ENCODE measurements at regions not wholly inside any gene's neighbourhood (a gene's known extent, or its start where the extent isn't known, plus 50 kb on each side); places are given as distances from the start of the nearest gene placed in this dataset.
"Not testable (repeated sequence)": the region's sequence is repeated elsewhere in the genome, so short reads cannot be mapped to it uniquely, and the experiment has no call there.

DNA sequence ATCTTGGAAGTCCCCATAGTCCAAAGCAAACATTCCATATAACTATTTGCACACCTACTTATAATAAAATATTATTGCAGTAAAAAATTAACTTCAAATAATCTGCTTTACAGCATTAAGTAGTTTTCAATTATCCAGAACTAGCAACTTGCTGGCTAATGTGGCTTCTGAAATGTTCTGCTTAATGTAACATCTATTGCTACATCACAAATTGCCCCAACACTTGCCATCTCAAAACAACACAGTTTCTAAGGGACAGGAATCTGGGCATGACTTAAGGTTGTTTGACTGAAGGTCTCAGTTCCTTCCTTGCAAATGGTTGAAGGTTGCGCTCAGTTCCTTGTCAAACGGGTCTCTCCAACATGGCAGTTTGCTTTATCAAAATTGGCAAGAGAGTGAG, 378.5 kb upstream of the SEMA3C start:
- Histone ChIP-seq H3K9ac (no peak overlapping the region), H4K20me1 (no peaks in the 10 kb centered on the region), H3K9me3 (replicated peaks in 1 of 11) (no peaks in the 10 kb centered on the region), H3K4me2 (no peak overlapping the region), H3K4me3 (no peak overlapping the region), H3K36me3 (no peaks in the 10 kb centered on the region), H3K4me1 (peaks cover 0 to 23% (median 7%) of the 10 kb centered on the region in 10 experiments; a peak in 9 of 20 replicates), H3K27me3 (no peaks in the 10 kb centered on the region), H3K27ac (no peak overlapping the region)
- TF ChIP-seq Cebpa-rat (IDR thresholded peaks at IDR 0.05) = no peak

GRCh38 chr7:81296726-81297125, 377.9 kb upstream of the SEMA3C start:
- peaks cover 0 to 23% (median 7%) of the 10 kb centered on the region in 10 experiments; a peak in 9 of 20 replicates for H3K4me1 ChIP-seq
- TF ChIP-seq Cebpa-rat (IDR thresholded peaks at IDR 0.05) = no peak

GRCh38 chr7:81294897-81295515, 376.2 kb upstream of the SEMA3C start:
- H3K27me3 ChIP-seq = no peaks in the 10 kb centered on the region
- no peaks in the 10 kb centered on the region for H3K9me3 ChIP-seq (replicated peaks in 1 of 11)
- no peak overlapping the region for H3K9ac ChIP-seq
- no peak for TF ChIP-seq Cebpa-rat (IDR thresholded peaks at IDR 0.05)
- no peaks in the 10 kb centered on the region for H4K20me1 ChIP-seq
- H3K4me2 ChIP-seq = no peak overlapping the region
- no peak overlapping the region for H3K27ac ChIP-seq
- no peaks in the 10 kb centered on the region for H3K36me3 ChIP-seq
- H3K4me3 ChIP-seq = no peak overlapping the region
- H3K4me1 ChIP-seq = peaks cover 0 to 18% (median 7%) of the 10 kb centered on the region in 10 experiments; a peak in 9 of 20 replicates

More at GRCh38 chr7:81296726-81297125, 377.9 kb upstream of the SEMA3C start:
- H3K27me3 ChIP-seq = no peaks in the 10 kb centered on the region
- H3K4me3 ChIP-seq = no peak overlapping the region
- H4K20me1 ChIP-seq = no peaks in the 10 kb centered on the region
- H3K9me3 ChIP-seq (replicated peaks in 1 of 11) = no peaks in the 10 kb centered on the region
- H3K36me3 ChIP-seq = no peaks in the 10 kb centered on the region
- H3K4me2 ChIP-seq = no peak overlapping the region
- no peak overlapping the region for H3K27ac ChIP-seq
- no peak overlapping the region for H3K9ac ChIP-seq

DNA sequence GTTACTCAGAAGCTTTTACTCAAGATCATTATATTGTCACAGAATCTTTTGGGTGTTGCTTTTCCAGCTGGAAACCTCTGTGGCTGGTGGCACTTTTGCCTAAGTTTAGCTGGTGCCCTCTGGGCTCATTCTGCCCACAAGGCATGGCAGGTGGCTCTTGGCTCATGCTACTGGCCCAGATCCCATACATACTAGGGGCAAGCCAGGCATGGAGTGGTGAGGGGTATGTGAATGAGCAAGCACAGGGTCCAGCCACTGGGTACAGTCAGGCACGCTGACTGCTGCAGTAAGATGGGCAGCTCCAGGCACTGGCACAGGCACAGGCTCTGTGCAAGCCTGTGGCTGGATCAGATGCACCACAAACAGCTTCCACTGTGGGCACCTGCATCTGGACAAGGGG, 375.0 kb upstream of the SEMA3C start:
- TF ChIP-seq Cebpa-rat (IDR thresholded peaks at IDR 0.05) = no peak
- H3K27me3 ChIP-seq = no peaks in the 10 kb centered on the region

GRCh38 chr7:81286754-81287153, 367.9 kb upstream of the SEMA3C start:
- not testable (repeated sequence) for H3K4me2 ChIP-seq; H3K27ac ChIP-seq; H3K9me3 ChIP-seq (replicated peaks in 1 of 11); H3K9ac ChIP-seq; H3K36me3 ChIP-seq; H3K27me3 ChIP-seq; H4K20me1 ChIP-seq; H3K4me3 ChIP-seq
- peaks cover 0 to 14% (median 0%) of the 10 kb centered on the region in 10 experiments; a peak in 6 of 20 replicates for H3K4me1 ChIP-seq

More for the DNA sequence above, 375.0 kb upstream of the SEMA3C start:
- H3K9me3 ChIP-seq (replicated peaks in 1 of 11) = no peaks in the 10 kb centered on the region
- H3K27ac ChIP-seq = no peak overlapping the region
- H3K36me3 ChIP-seq = no peaks in the 10 kb centered on the region
- no peak overlapping the region for H3K9ac ChIP-seq
- H3K4me3 ChIP-seq = no peak overlapping the region
- H4K20me1 ChIP-seq = no peaks in the 10 kb centered on the region
- no peak overlapping the region for H3K4me2 ChIP-seq
- peaks cover 0 to 6% (median 0%) of the 10 kb centered on the region in 10 experiments; a peak in 6 of 20 replicates for H3K4me1 ChIP-seq

GRCh38 chr7:81285142-81285871, 366.5 kb upstream of the SEMA3C start:
- H3K27ac ChIP-seq = peak overlapping the region in 1 of 11 experiments; percentile 46; a peak in 2 of 22 replicates
- no peak for TF ChIP-seq Cebpa-rat (IDR thresholded peaks at IDR 0.05)
- H3K27me3 ChIP-seq = no peaks in the 10 kb centered on the region
- peak overlapping the region in 3 of 11 experiments; percentile 11 to 15 (median 13); a peak in 3 of 22 replicates for H3K4me2 ChIP-seq
- H3K9me3 ChIP-seq (replicated peaks in 1 of 11) = peaks cover 0 to 7% (median 0%) of the 10 kb centered on the region in 11 experiments; a peak in 5 of 22 replicates
- H4K20me1 ChIP-seq = no peaks in the 10 kb centered on the region
- no peak overlapping the region for H3K4me3 ChIP-seq
- H3K36me3 ChIP-seq = no peaks in the 10 kb centered on the region
- H3K4me1 ChIP-seq = peaks cover 0 to 14% (median 0%) of the 10 kb centered on the region in 10 experiments; a peak in 6 of 20 replicates
- H3K9ac ChIP-seq = no peak overlapping the region

GRCh38 chr7:81284576-81284975, 365.7 kb upstream of the SEMA3C start:
- no peak overlapping the region for H3K9ac ChIP-seq
- H3K4me1 ChIP-seq = peaks cover 0 to 14% (median 0%) of the 10 kb centered on the region in 10 experiments; a peak in 6 of 20 replicates
- H4K20me1 ChIP-seq = no peaks in the 10 kb centered on the region
- no peak for TF ChIP-seq Cebpa-rat (IDR thresholded peaks at IDR 0.05)
- H3K27me3 ChIP-seq = no peaks in the 10 kb centered on the region
- H3K36me3 ChIP-seq = no peaks in the 10 kb centered on the region
- peaks cover 0 to 7% (median 0%) of the 10 kb centered on the region in 11 experiments; a peak in 5 of 22 replicates for H3K9me3 ChIP-seq (replicated peaks in 1 of 11)
- H3K4me3 ChIP-seq = no peak overlapping the region
- H3K27ac ChIP-seq = peak overlapping the region in 1 of 11 experiments; percentile 46; a peak in 2 of 22 replicates
- H3K4me2 ChIP-seq = peak overlapping the region in 3 of 11 experiments; percentile 11 to 15 (median 13); a peak in 3 of 22 replicates

DNA sequence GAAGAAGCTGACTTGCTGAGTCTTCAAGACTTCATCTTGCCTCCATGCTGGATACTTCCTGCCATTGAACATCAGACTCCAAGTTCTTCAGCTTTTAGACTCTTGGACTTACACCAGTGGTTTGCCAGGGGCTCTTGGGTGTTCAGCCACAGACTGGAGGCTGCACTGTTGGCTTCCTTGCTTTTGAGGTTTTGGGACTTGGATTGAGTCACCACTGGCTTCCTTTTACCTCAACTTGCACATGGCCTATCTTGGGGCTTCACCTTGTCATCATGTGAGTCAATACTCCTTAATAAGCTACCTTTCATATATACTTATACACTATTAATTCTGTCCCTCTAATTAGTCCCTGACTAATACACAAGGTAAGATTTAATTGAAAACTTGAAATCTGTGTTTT, 361.7 kb upstream of the SEMA3C start:
- H3K27me3 ChIP-seq = no peaks in the 10 kb centered on the region
- no peaks in the 10 kb centered on the region for H3K36me3 ChIP-seq
- H3K9me3 ChIP-seq (replicated peaks in 1 of 11) = peaks cover 0 to 3% (median 0%) of the 10 kb centered on the region in 11 experiments; a peak in 5 of 22 replicates
- H3K9ac ChIP-seq = no peak overlapping the region
- H3K4me3 ChIP-seq = no peak overlapping the region
- no peak for TF ChIP-seq Cebpa-rat (IDR thresholded peaks at IDR 0.05)
- H3K4me1 ChIP-seq = peaks cover 0 to 14% (median 0%) of the 10 kb centered on the region in 10 experiments; a peak in 6 of 20 replicates
- H3K27ac ChIP-seq = no peak overlapping the region
- no peak overlapping the region for H3K4me2 ChIP-seq
- no peaks in the 10 kb centered on the region for H4K20me1 ChIP-seq

DNA sequence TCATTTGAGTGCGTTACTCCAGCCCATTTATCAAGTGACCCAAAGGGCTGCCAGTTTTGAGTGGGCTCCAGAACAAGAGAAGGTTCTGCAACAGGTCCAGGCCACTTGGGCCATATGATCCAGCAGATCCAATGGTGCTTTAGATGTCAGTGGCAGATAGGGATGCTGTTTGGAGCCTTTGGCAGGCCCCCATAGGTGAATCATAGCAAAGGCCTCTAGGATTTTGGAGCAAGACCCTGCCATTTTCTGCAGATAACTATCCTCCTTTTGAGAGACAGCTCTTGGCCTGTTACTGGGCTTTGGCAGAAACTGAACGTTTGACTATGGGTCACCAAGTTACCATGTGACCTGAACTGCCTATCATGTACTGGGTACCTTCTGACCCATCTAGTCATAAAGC, 358.8 kb upstream of the SEMA3C start:
- Histone ChIP-seq H3K27ac (no peak overlapping the region), H4K20me1 (no peaks in the 10 kb centered on the region), H3K9me3 (replicated peaks in 1 of 11) (no peaks in the 10 kb centered on the region), H3K4me2 (no peak overlapping the region), H3K4me3 (no peak overlapping the region), H3K27me3 (no peaks in the 10 kb centered on the region), H3K9ac (no peak overlapping the region), H3K36me3 (no peaks in the 10 kb centered on the region), H3K4me1 (no peaks in the 10 kb centered on the region)
- TF ChIP-seq Cebpa-rat (IDR thresholded peaks at IDR 0.05) = no peak
